ENCODE measurements at regions not wholly inside any gene's neighbourhood (a gene's known extent, or its start where the extent isn't known, plus 50 kb on each side); places are given as distances from the start of the nearest gene placed in this dataset.

DNA sequence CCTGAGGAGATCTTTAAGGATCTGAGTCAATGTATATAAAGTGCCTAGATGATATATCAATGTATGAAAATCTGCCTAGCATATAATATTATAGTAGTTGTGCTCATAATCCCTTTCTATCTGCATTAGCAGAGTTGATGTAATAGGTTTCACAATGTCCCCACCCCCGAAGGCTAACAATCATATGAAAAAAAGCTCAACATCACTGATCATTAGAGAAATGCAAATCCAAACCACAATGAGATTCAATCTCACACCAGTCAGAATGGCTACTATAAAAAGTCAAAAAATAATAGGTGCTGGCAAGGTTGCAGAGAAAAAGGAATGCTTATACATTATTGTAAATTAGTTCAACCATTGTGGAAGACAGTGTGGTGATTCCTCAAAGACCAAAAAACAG lies 147.8 kb upstream of the DPT start:
- no peaks in the 10 kb centered on the region for H3K36me3 ChIP-seq
- H3K4me3 ChIP-seq: no peak overlapping the region
- intact Hi-C loops (cut with DNase I): no loop called here
- DNase-seq (no peak), ATAC-seq (no peak)
- H3K27ac ChIP-seq: no peak overlapping the region
- peaks cover 8% of the 10 kb centered on the region in 2 donors for H3K4me1 ChIP-seq
- TF ChIP-seq CTCF (IDR thresholded peaks at IDR 0.05): no peak
- no peaks in the 10 kb centered on the region for H3K27me3 ChIP-seq
- H3K9me3 ChIP-seq: no peaks in the 10 kb centered on the region

- H3K4me1 ChIP-seq: peaks cover 8% of the 10 kb centered on the region in 2 donors
- H3K27ac ChIP-seq: peak overlapping the region; percentile 43 to 56
- no peak overlapping the region for H3K4me3 ChIP-seq
- peaks cover 0 to 2% of the 10 kb centered on the region in 2 donors for H3K9me3 ChIP-seq
- intact Hi-C loops (cut with DNase I): no loop called here
- no peak for TF ChIP-seq CTCF (IDR thresholded peaks at IDR 0.05)
- DNase-seq: peak in 2 of 4 donors; percentile 73
- ATAC-seq: peak; percentile 52
- no peaks in the 10 kb centered on the region for H3K27me3 ChIP-seq
- no peaks in the 10 kb centered on the region for H3K36me3 ChIP-seq
Observed at GRCh38 chr1:168879896-168880734, 151.1 kb upstream of the DPT start.

DNA sequence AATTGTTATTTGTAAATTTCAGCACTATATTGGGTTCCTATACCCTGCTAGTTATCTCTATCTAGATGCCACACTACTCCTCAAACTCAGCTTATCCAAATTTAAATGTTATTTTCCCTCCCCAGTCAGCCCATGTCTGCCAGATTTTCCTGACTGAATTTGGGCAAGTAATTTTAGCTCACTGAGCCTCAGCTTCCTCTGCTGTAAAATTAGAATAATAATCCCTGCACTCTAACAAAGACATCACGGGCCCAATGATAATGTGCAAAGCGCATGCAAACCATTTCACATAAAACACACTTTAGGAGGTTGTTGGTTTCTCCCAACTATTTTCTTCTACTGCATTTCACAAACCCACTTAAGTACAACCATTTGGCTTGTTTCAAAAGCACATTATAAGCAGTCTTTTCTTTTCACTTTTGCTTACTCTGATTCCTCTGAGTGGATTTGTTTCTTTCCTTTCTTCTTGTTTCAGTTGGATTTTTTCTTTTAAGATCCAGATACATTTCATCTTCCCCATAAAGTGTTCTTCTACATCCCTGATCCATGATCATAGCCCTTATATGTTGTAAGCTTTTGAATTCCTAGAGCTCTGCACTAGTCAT lies 152.8 kb upstream of the DPT start:
- ATAC-seq (no peak), DNase-seq (peak in 1 of 4 donors; percentile 55)
- Histone ChIP-seq H3K36me3 (no peaks in the 10 kb centered on the region), H3K9me3 (peaks cover 0 to 2% of the 10 kb centered on the region in 2 donors), H3K4me3 (no peak overlapping the region), H3K27ac (no peak overlapping the region), H3K27me3 (no peaks in the 10 kb centered on the region), H3K4me1 (peaks cover 8% of the 10 kb centered on the region in 2 donors)
- no peak for TF ChIP-seq CTCF (IDR thresholded peaks at IDR 0.05)
- intact Hi-C loops (cut with DNase I): no loop called here

DNA sequence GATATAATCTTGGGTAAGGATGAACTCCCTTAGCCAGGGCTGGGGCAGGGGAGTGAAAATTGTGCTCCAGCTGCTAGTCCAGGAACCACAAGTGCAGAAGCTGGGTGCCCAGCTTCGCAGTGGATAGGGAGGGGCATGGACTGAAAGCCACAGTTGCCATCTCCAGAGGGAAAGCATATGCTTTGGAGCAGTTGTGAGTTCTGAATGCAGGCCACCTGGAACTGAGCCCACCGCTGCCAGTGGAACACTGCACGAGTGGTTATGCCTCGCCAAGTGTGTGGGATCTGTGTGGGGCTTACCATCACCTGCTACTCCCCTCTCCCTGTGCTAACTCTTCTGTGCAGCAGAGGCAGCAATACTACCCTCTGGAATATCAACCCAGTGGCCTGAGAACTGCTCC lies 158.4 kb upstream of the DPT start:
- no peak overlapping the region for H3K4me3 ChIP-seq
- DNase-seq: no peak
- intact Hi-C loops (cut with DNase I): no loop called here
- H3K27me3 ChIP-seq: no peaks in the 10 kb centered on the region
- TF ChIP-seq CTCF (IDR thresholded peaks at IDR 0.05): no peak
- H3K4me1 ChIP-seq: no peaks in the 10 kb centered on the region
- ATAC-seq: no peak
- H3K9me3 ChIP-seq: peaks cover 0 to 2% of the 10 kb centered on the region in 2 donors
- no peaks in the 10 kb centered on the region for H3K36me3 ChIP-seq
- no peak overlapping the region for H3K27ac ChIP-seq

DNA sequence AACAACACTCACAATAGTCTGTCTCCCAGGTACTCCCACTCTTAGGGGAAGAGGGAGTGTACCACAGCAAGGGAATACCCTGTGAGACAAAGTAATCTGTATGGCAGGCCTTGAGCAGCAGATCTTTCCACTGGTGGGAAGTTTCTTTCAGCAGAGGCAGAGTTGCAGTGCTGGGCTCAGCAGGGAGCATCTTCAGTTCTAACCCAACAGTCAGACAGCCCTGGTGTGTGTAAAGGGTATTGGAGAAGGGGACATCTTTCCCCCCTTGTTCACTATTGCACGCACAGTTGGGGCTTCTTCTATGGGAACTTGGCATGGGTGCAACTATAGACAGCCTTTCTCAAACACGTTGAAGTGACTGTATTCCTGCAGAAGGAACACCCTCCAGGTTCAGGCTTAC lies 159.4 kb upstream of the DPT start:
- no peak overlapping the region for H3K27ac ChIP-seq
- H3K9me3 ChIP-seq: peaks cover 0 to 2% of the 10 kb centered on the region in 2 donors
- no peaks in the 10 kb centered on the region for H3K27me3 ChIP-seq
- ATAC-seq (no peak), DNase-seq (no peak)
- no peaks in the 10 kb centered on the region for H3K36me3 ChIP-seq
- H3K4me1 ChIP-seq: no peaks in the 10 kb centered on the region
- no peak for TF ChIP-seq CTCF (IDR thresholded peaks at IDR 0.05)
- intact Hi-C loops (cut with DNase I): no loop called here
- no peak overlapping the region for H3K4me3 ChIP-seq

Measured in left lung (tissue), 4 donors.